NCI-H524 (cell line): ENCODE measurements at regions not wholly inside any gene's neighbourhood (a gene's known extent, or its start where the extent isn't known, plus 50 kb on each side); places are given as distances from the start of the nearest gene placed in this dataset.

Experiments used
- DNase-seq, 2 experiments: peaks; one replicate each; lab custom pipeline; 2025; lab: John Stamatoyannopoulos, UW

GRCh38 chr2:102951249-102951648 lies 189.4 kb downstream of the TMEM182 start:
- DNase-seq = no peak

- DNase-seq = no peak
Observed at GRCh38 chr2:102967451-102967850, 205.6 kb downstream of the TMEM182 start.

- no peak for DNase-seq
Observed at GRCh38 chr2:102968375-102968774, 206.5 kb downstream of the TMEM182 start.

- DNase-seq = no peak
Observed at GRCh38 chr2:102971701-102972100, 209.9 kb downstream of the TMEM182 start.

- DNase-seq = peak; percentile 50 to 85
Observed at GRCh38 chr2:102975996-102976975, 214.5 kb downstream of the TMEM182 start.

- DNase-seq = no peak
Observed at GRCh38 chr2:102977426-102978090, 215.7 kb downstream of the TMEM182 start.

GRCh38 chr2:102978091-102978490 lies 216.3 kb downstream of the TMEM182 start:
- DNase-seq = no peak

GRCh38 chr2:102979429-102979828 lies 217.6 kb downstream of the TMEM182 start:
- no peak for DNase-seq

GRCh38 chr2:102983786-102984185 lies 222.0 kb downstream of the TMEM182 start:
- DNase-seq = peak; percentile 79 to 91

- no peak for DNase-seq
Observed at GRCh38 chr2:102986826-102987490, 225.1 kb downstream of the TMEM182 start.

GRCh38 chr2:102992607-102993006 lies 230.8 kb downstream of the TMEM182 start:
- DNase-seq = no peak

GRCh38 chr2:102999958-103000357 lies 238.1 kb downstream of the TMEM182 start:
- no peak for DNase-seq

- no peak for DNase-seq
Observed at GRCh38 chr2:103002954-103003353, 241.1 kb downstream of the TMEM182 start.

GRCh38 chr2:103003750-103004260 lies 242.0 kb downstream of the TMEM182 start:
- DNase-seq = no peak

GRCh38 chr2:103004426-103004942 lies 242.7 kb downstream of the TMEM182 start:
- DNase-seq = no peak

- DNase-seq = peak in 1 of 2 experiments; percentile 18
Observed at GRCh38 chr2:103005393-103005792, 243.6 kb downstream of the TMEM182 start.

GRCh38 chr2:103007086-103007485 lies 245.3 kb downstream of the TMEM182 start:
- DNase-seq = no peak

GRCh38 chr2:103008586-103008985 lies 246.8 kb downstream of the TMEM182 start:
- peak; percentile 43 to 66 for DNase-seq

GRCh38 chr2:103009871-103010270 lies 248.0 kb downstream of the TMEM182 start:
- peak; percentile 61 to 82 for DNase-seq

- DNase-seq = peak in 1 of 2 experiments; percentile 61
Observed at GRCh38 chr2:103010306-103010705, 248.5 kb downstream of the TMEM182 start.

- peak in 1 of 2 experiments; percentile 50 for DNase-seq
Observed at GRCh38 chr2:103010751-103011150, 248.9 kb downstream of the TMEM182 start.

- DNase-seq = no peak
Observed at GRCh38 chr2:103012590-103012989, 250.8 kb downstream of the TMEM182 start.
